NCI-H146 treated with DMSO at 0.1 percent for 48 hours (cell line): ENCODE measurements at regions not wholly inside any gene's neighbourhood (a gene's known extent, or its start where the extent isn't known, plus 50 kb on each side); places are given as distances from the start of the nearest gene placed in this dataset.
"Not testable (repeated sequence)": the region's sequence is repeated elsewhere in the genome, so short reads cannot be mapped to it uniquely, and the experiment has no call there.

Experiments
- DNase-seq: peaks from one replicate; lab custom pipeline; 2025; ENCODE audit not compliant: unreplicated experiment; lab: John Stamatoyannopoulos, UW

GRCh38 chr3:35045118-35045517, 594.2 kb upstream of the ARPP21 start:
- no peak for DNase-seq

GRCh38 chr3:35064761-35065160, 574.6 kb upstream of the ARPP21 start:
- no peak for DNase-seq

- no peak for DNase-seq
These were observed 573.4 kb upstream of the ARPP21 start for GRCh38 chr3:35065891-35066290.

- no peak for DNase-seq
These were observed 571.6 kb upstream of the ARPP21 start for GRCh38 chr3:35067750-35068149.

GRCh38 chr3:35070088-35070487, 569.2 kb upstream of the ARPP21 start:
- no peak for DNase-seq

GRCh38 chr3:35071772-35072171, 567.6 kb upstream of the ARPP21 start:
- DNase-seq = no peak

- no peak for DNase-seq
These were observed 560.5 kb upstream of the ARPP21 start for GRCh38 chr3:35078780-35079179.

GRCh38 chr3:35079403-35079802, 559.9 kb upstream of the ARPP21 start:
- DNase-seq = no peak

- no peak for DNase-seq
These were observed 557.4 kb upstream of the ARPP21 start for GRCh38 chr3:35081899-35082298.

- no peak for DNase-seq
These were observed 550.4 kb upstream of the ARPP21 start for GRCh38 chr3:35088943-35089342.

GRCh38 chr3:35114686-35115085, 524.6 kb upstream of the ARPP21 start:
- DNase-seq = no peak

GRCh38 chr3:35120026-35120425, 519.3 kb upstream of the ARPP21 start:
- DNase-seq = no peak

GRCh38 chr3:35137612-35138011, 501.7 kb upstream of the ARPP21 start:
- DNase-seq = no peak

- DNase-seq = no peak
These were observed 497.9 kb upstream of the ARPP21 start for GRCh38 chr3:35141406-35141805.

- no peak for DNase-seq
These were observed 495.3 kb upstream of the ARPP21 start for GRCh38 chr3:35144011-35144410.

GRCh38 chr3:35146256-35147035, 492.9 kb upstream of the ARPP21 start:
- DNase-seq = not testable (repeated sequence)

GRCh38 chr3:35183927-35184675, 455.2 kb upstream of the ARPP21 start:
- no peak for DNase-seq

GRCh38 chr3:35184775-35185174, 454.6 kb upstream of the ARPP21 start:
- DNase-seq = no peak

- no peak for DNase-seq
These were observed 451.4 kb upstream of the ARPP21 start for GRCh38 chr3:35187908-35188307.

GRCh38 chr3:35194666-35195065, 444.7 kb upstream of the ARPP21 start:
- DNase-seq = no peak

- DNase-seq = no peak
These were observed 440.5 kb upstream of the ARPP21 start for GRCh38 chr3:35198857-35199256.

GRCh38 chr3:35200056-35200455, 439.3 kb upstream of the ARPP21 start:
- no peak for DNase-seq
